ENCODE measurements at regions not wholly inside any gene's neighbourhood (a gene's known extent, or its start where the extent isn't known, plus 50 kb on each side); places are given as distances from the start of the nearest gene placed in this dataset.

GRCh38 chr15:72850833-72851232 lies 67.3 kb upstream of the ADPGK start:
- H3K4me3 ChIP-seq (ENCODE audit: low read depth in 1 of 2, low read length in 2 of 2) = no peak overlapping the region
- no peak overlapping the region for H3K27ac ChIP-seq (ENCODE audit: low read length)
- H4K20me1 ChIP-seq (ENCODE audit: insufficient read depth, low read length) = no peaks in the 10 kb centered on the region
- H3K79me2 ChIP-seq (ENCODE audit: insufficient read depth, low read length) = no peaks in the 10 kb centered on the region
- no peak overlapping the region for H2AFZ ChIP-seq (ENCODE audit: low read depth, low read length)
- no peaks in the 10 kb centered on the region for H3K4me1 ChIP-seq (ENCODE audit: insufficient read depth, low read length)
- DNase-seq (no peak), ATAC-seq (ENCODE audit: insufficient read depth, low read depth) (no peak)
- H3K9me3 ChIP-seq (ENCODE audit: insufficient read depth, low read length, severe bottlenecking) = no peaks in the 10 kb centered on the region
- no peak overlapping the region for H3K9ac ChIP-seq (ENCODE audit: low read depth, low read length)
- TF ChIP-seq CTCF (IDR thresholded peaks at IDR 0.05; ENCODE audit: borderline replicate concordance, extremely low read depth, low read length, poor library complexity, severe bottlenecking) (no peak), EZH2 (IDR thresholded peaks at IDR 0.05; ENCODE audit: borderline replicate concordance, low read depth, low read length, severe bottlenecking) (no peak)
- no peaks in the 10 kb centered on the region for H3K36me3 ChIP-seq (ENCODE audit: insufficient read depth, low read length)
- no peaks in the 10 kb centered on the region for H3K27me3 ChIP-seq (ENCODE audit: insufficient read depth, low read length, poor library complexity)
- no peak overlapping the region for H3K4me2 ChIP-seq (ENCODE audit: insufficient read depth, low read length)

GRCh38 chr15:72847806-72848205 lies 64.2 kb upstream of the ADPGK start:
- Histone ChIP-seq H3K4me2 (ENCODE audit: insufficient read depth, low read length) (no peak overlapping the region), H3K27ac (ENCODE audit: low read length) (no peak overlapping the region), H3K9ac (ENCODE audit: low read depth, low read length) (no peak overlapping the region), H3K36me3 (ENCODE audit: insufficient read depth, low read length) (no peaks in the 10 kb centered on the region), H3K9me3 (ENCODE audit: insufficient read depth, low read length, severe bottlenecking) (no peaks in the 10 kb centered on the region), H3K79me2 (ENCODE audit: insufficient read depth, low read length) (no peaks in the 10 kb centered on the region), H3K4me1 (ENCODE audit: insufficient read depth, low read length) (no peaks in the 10 kb centered on the region), H2AFZ (ENCODE audit: low read depth, low read length) (no peak overlapping the region), H3K4me3 (ENCODE audit: low read depth in 1 of 2, low read length in 2 of 2) (no peak overlapping the region), H4K20me1 (ENCODE audit: insufficient read depth, low read length) (no peaks in the 10 kb centered on the region), H3K27me3 (ENCODE audit: insufficient read depth, low read length, poor library complexity) (no peaks in the 10 kb centered on the region)
- no peak for DNase-seq
- TF ChIP-seq CTCF (IDR thresholded peaks at IDR 0.05; ENCODE audit: borderline replicate concordance, extremely low read depth, low read length, poor library complexity, severe bottlenecking) = no peak
- TF ChIP-seq EZH2 (IDR thresholded peaks at IDR 0.05; ENCODE audit: borderline replicate concordance, low read depth, low read length, severe bottlenecking) = no peak
- no peak for ATAC-seq (ENCODE audit: insufficient read depth, low read depth)

GRCh38 chr15:72847033-72847432 lies 63.5 kb upstream of the ADPGK start:
- TF ChIP-seq EZH2 (IDR thresholded peaks at IDR 0.05; ENCODE audit: borderline replicate concordance, low read depth, low read length, severe bottlenecking) = no peak
- TF ChIP-seq CTCF (IDR thresholded peaks at IDR 0.05; ENCODE audit: borderline replicate concordance, extremely low read depth, low read length, poor library complexity, severe bottlenecking) = no peak
- Histone ChIP-seq H3K79me2 (ENCODE audit: insufficient read depth, low read length) (no peaks in the 10 kb centered on the region), H3K27me3 (ENCODE audit: insufficient read depth, low read length, poor library complexity) (no peaks in the 10 kb centered on the region), H3K4me3 (ENCODE audit: low read depth in 1 of 2, low read length in 2 of 2) (no peak overlapping the region), H4K20me1 (ENCODE audit: insufficient read depth, low read length) (no peaks in the 10 kb centered on the region), H3K4me1 (ENCODE audit: insufficient read depth, low read length) (no peaks in the 10 kb centered on the region), H2AFZ (ENCODE audit: low read depth, low read length) (no peak overlapping the region), H3K36me3 (ENCODE audit: insufficient read depth, low read length) (no peaks in the 10 kb centered on the region), H3K9ac (ENCODE audit: low read depth, low read length) (no peak overlapping the region), H3K9me3 (ENCODE audit: insufficient read depth, low read length, severe bottlenecking) (no peaks in the 10 kb centered on the region), H3K27ac (ENCODE audit: low read length) (no peak overlapping the region), H3K4me2 (ENCODE audit: insufficient read depth, low read length) (no peak overlapping the region)
- no peak for ATAC-seq (ENCODE audit: insufficient read depth, low read depth)
- DNase-seq = no peak

GRCh38 chr15:72845981-72846383 lies 62.4 kb upstream of the ADPGK start:
- H3K36me3 ChIP-seq (ENCODE audit: insufficient read depth, low read length) = no peaks in the 10 kb centered on the region
- no peak overlapping the region for H3K9ac ChIP-seq (ENCODE audit: low read depth, low read length)
- H3K4me2 ChIP-seq (ENCODE audit: insufficient read depth, low read length) = no peak overlapping the region
- no peak overlapping the region for H3K4me3 ChIP-seq (ENCODE audit: low read depth in 1 of 2, low read length in 2 of 2)
- no peaks in the 10 kb centered on the region for H3K9me3 ChIP-seq (ENCODE audit: insufficient read depth, low read length, severe bottlenecking)
- no peak for TF ChIP-seq CTCF (IDR thresholded peaks at IDR 0.05; ENCODE audit: borderline replicate concordance, extremely low read depth, low read length, poor library complexity, severe bottlenecking)
- TF ChIP-seq EZH2 (IDR thresholded peaks at IDR 0.05; ENCODE audit: borderline replicate concordance, low read depth, low read length, severe bottlenecking) = no peak
- H3K27me3 ChIP-seq (ENCODE audit: insufficient read depth, low read length, poor library complexity) = no peaks in the 10 kb centered on the region
- no peaks in the 10 kb centered on the region for H4K20me1 ChIP-seq (ENCODE audit: insufficient read depth, low read length)
- DNase-seq (no peak), ATAC-seq (ENCODE audit: insufficient read depth, low read depth) (no peak)
- no peaks in the 10 kb centered on the region for H3K79me2 ChIP-seq (ENCODE audit: insufficient read depth, low read length)
- H3K4me1 ChIP-seq (ENCODE audit: insufficient read depth, low read length) = no peaks in the 10 kb centered on the region
- H3K27ac ChIP-seq (ENCODE audit: low read length) = no peak overlapping the region
- H2AFZ ChIP-seq (ENCODE audit: low read depth, low read length) = no peak overlapping the region
